ENCODE measurements at regions not wholly inside any gene's neighbourhood (a gene's known extent, or its start where the extent isn't known, plus 50 kb on each side); places are given as distances from the start of the nearest gene placed in this dataset.

DNA sequence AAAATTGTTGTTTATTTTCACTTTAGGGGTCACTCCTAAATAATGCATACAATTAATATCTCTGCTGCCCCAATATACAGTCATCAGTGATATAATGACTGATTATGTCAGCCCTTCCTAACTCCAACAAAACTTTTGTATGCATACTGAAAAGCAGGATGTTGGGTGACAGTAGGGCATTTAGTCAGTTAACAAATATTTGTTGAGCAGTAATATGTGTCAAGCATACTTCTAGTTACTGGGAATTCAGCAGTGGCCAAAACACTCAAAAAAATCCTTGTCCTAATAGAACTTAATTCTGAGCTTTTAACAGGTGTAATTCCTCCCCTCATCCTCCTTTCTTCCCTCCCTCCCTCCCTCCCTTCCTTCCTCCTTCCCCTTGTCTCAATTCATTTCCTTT is 560.7 kb upstream of the KLHL1 start:
- DNase-seq (ENCODE audit: insufficient read length) (no peak), FAIRE-seq (no peak)
- no peak for TF ChIP-seq POLR2AphosphoS5 (IDR thresholded peaks at IDR 0.05; ENCODE audit: low read depth, low read length)

DNA sequence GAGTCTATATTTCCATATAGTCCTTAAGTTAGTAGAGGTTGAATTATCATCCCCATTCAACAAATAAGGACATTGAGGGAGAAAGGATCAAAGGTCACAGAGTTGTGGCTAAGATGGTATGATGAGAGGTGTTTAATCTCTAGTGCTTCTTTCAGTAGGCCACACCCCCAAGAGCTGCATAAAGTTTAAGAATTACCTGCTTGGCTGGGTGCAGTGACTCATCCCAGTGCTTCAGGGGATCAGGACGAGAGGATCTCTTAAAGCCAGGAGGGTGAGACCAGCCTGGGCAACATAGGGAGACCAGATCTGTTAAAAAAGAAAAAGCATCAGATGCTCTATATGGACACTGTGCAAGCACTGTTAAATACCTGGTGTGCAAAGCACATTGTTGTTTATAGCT is 560.0 kb upstream of the KLHL1 start:
- DNase-seq (ENCODE audit: insufficient read length) (no peak), FAIRE-seq (no peak)
- TF ChIP-seq POLR2AphosphoS5 (IDR thresholded peaks at IDR 0.05; ENCODE audit: low read depth, low read length) (no peak), TAF1 (IDR thresholded peaks at IDR 0.05; ENCODE audit: borderline replicate concordance, low read depth, low read length) (no peak), POLR2A (IDR thresholded peaks at IDR 0.05; ENCODE audit: low read depth, low read length) (no peak)

DNA sequence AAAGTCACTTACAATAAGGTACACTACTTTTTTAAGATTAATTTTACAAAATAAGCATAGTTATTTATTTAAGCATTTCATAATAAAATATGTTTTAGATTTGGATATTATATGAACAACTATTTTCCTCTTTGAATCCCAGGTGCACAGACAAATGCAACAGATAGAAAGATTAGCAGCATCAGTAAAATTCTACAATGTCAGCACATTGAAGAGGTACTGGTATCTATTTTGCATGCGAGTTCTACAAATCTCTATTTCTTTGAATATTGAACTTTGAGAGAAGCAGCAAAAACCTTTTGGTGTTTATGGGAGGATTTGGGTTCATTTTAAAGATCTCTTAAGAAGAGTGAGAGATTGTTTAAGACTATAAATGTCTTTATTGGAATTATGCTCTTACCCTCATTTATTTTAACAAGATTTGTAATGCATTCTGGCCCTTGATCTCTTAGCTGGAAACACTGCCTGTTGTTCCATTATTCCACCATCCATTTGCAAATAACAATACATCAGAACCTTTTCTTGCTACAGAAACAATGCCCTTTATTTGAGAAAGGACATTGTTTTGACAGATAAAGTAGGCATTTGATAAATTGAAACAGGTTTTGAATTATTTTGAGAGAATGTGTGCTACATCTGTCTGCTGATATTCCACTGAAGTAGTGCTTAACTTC is 558.8 kb upstream of the KLHL1 start:
- DNase-seq (ENCODE audit: insufficient read length) (no peak), FAIRE-seq (no peak)
- TF ChIP-seq TAF1 (IDR thresholded peaks at IDR 0.05; ENCODE audit: borderline replicate concordance, low read depth, low read length): no peak
- TF ChIP-seq POLR2AphosphoS5 (IDR thresholded peaks at IDR 0.05; ENCODE audit: low read depth, low read length): no peak
- TF ChIP-seq POLR2A (IDR thresholded peaks at IDR 0.05; ENCODE audit: low read depth, low read length): no peak

DNA sequence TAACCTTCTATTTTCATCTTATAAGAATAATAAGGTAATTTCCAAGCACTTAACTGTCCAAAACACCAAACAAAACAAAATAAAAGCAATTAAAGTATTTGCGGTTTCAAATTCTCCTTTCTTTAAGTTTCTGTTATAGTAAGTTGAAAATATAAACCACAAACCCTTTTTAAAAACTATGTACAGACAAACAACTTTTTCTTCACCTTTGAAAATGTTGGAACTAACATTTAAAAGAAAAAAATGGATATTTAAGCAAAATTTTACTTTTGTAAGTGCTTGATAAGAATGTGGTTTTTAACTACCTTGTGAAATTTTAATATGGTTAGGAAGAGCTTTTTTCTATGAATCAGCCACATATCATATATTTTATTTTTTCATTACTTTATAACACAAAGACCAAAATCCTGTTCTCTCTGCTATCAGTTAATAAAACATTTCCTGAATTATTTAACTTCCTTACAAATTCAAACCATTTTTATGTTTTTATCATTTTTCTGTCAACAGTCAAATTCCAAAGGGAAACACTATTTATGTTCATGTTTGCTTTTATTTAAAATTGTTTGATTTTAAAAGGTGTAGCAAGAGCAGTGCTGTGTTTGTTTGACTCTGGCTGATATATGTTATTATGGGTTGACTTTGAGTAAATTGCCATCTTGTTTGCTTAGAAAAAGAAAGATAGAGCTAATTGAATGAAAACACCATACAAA is 554.1 kb upstream of the KLHL1 start:
- DNase-seq (ENCODE audit: insufficient read length): no peak
- no peak for FAIRE-seq
- TF ChIP-seq POLR2AphosphoS5 (IDR thresholded peaks at IDR 0.05; ENCODE audit: low read depth, low read length) (no peak), TAF1 (IDR thresholded peaks at IDR 0.05; ENCODE audit: borderline replicate concordance, low read depth, low read length) (no peak), POLR2A (IDR thresholded peaks at IDR 0.05; ENCODE audit: low read depth, low read length) (no peak)

DNA sequence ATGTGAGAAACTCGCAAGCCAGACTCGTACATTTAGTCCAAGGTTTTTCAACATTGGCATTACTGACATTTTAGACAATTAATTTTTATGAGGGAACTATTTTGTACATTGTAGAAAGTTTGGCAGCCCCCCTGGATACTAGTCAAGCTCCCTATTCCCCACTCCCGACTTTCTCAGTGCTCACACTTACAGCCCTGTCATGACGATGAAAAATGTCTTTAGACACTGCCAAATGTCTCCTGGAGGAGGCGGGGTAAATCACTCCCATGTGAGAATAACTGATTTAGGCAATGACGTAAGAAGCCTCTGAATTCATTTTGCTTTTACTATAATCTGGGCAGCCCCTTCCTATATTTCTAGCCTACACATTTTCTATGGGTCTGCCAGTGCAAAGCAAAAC is 535.8 kb upstream of the KLHL1 start:
- TF ChIP-seq TAF1 (IDR thresholded peaks at IDR 0.05; ENCODE audit: borderline replicate concordance, low read depth, low read length): no peak
- no peak for TF ChIP-seq POLR2A (IDR thresholded peaks at IDR 0.05; ENCODE audit: low read depth, low read length)
- no peak for TF ChIP-seq POLR2AphosphoS5 (IDR thresholded peaks at IDR 0.05; ENCODE audit: low read depth, low read length)
- FAIRE-seq (no peak), DNase-seq (ENCODE audit: insufficient read length) (no peak)

DNA sequence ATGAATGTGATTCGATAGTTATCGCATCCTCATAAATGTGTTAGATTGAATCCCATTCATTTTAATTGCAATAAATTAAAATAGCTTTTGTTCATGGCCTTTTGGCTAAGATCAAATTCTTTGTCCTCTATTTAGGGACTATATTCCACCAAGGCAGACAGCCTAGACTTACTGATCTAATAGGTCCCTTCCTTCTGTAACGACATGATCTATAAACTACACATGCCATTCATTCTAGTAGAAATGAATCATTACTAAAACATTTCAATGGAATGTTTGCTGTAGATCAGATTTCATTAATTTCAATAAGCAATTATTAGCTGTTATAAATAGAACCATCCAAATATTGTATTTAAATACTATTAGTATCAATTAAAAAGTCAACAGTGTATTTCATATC is 526.6 kb upstream of the KLHL1 start:
- TF ChIP-seq POLR2AphosphoS5 (IDR thresholded peaks at IDR 0.05; ENCODE audit: low read depth, low read length) (no peak), TAF1 (IDR thresholded peaks at IDR 0.05; ENCODE audit: borderline replicate concordance, low read depth, low read length) (no peak), POLR2A (IDR thresholded peaks at IDR 0.05; ENCODE audit: low read depth, low read length) (no peak)
- DNase-seq (ENCODE audit: insufficient read length): no peak
- FAIRE-seq: no peak

DNA sequence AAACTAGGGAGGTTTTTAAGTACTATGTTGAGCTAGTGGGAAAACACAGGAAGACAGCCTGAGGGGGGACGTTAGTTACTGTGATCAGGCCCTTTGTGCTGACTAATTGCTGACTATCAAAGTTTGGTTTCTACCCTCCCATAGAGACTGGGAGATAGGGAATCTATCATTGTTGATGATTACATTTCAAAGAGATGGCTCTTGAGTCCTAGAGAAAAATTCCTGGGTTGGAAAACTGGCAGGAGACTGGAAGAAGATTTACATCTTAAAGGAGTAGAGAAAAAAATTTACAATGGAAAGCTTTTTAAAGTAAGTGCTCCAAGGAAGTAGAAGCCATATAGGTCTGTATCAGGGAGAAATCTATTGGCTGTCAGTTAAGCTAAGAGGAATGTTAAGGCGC is 522.0 kb upstream of the KLHL1 start:
- TF ChIP-seq POLR2AphosphoS5 (IDR thresholded peaks at IDR 0.05; ENCODE audit: low read depth, low read length) (no peak), POLR2A (IDR thresholded peaks at IDR 0.05; ENCODE audit: low read depth, low read length) (no peak), TAF1 (IDR thresholded peaks at IDR 0.05; ENCODE audit: borderline replicate concordance, low read depth, low read length) (no peak)
- no peak for FAIRE-seq

DNA sequence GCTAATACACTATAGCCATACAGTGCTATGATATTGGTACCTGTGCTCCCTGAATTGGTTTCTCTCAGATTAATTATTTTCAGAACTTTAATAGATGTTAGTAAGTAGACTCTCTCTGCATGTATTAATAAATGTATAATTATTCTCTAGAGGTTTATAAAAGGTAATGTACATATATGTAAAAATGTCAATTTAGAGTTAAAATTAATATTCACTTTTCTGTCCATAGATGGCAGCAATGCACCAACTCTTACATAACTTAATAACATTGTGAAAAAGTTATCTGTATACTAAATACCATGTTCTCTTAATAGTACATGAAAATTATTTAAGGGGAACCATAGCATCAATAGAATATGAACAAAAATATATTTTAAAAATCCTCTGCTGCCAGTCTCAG is 515.0 kb upstream of the KLHL1 start:
- no peak for DNase-seq (ENCODE audit: insufficient read length)
- TF ChIP-seq POLR2AphosphoS5 (IDR thresholded peaks at IDR 0.05; ENCODE audit: low read depth, low read length): no peak
- TF ChIP-seq TAF1 (IDR thresholded peaks at IDR 0.05; ENCODE audit: borderline replicate concordance, low read depth, low read length): no peak
- no peak for TF ChIP-seq POLR2A (IDR thresholded peaks at IDR 0.05; ENCODE audit: low read depth, low read length)
- FAIRE-seq: no peak

More for the DNA sequence above, 522.0 kb upstream of the KLHL1 start:
- no peak for DNase-seq (ENCODE audit: insufficient read length)

DNA sequence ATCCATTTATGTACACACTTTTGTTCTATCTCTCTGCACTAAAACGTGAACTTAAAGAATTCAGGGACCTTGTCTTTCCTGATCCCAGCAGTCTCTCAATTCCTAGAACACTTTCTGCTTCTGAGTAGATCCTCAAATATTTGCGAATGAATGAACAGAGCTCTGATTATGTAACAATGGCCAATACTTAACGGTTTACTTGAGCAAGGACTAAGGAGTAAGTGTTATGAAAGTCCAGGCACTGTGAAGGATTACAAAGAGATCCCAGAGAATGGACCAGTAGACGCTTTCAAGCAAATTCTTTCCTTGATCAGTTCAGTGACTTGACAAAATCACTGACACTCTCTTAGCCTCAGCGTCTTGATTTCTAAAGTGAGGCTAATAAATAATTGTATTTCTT is 514.5 kb upstream of the KLHL1 start:
- DNase-seq (ENCODE audit: insufficient read length): no peak
- FAIRE-seq: no peak
- TF ChIP-seq POLR2A (IDR thresholded peaks at IDR 0.05; ENCODE audit: low read depth, low read length) (no peak), TAF1 (IDR thresholded peaks at IDR 0.05; ENCODE audit: borderline replicate concordance, low read depth, low read length) (no peak), POLR2AphosphoS5 (IDR thresholded peaks at IDR 0.05; ENCODE audit: low read depth, low read length) (no peak)

DNA sequence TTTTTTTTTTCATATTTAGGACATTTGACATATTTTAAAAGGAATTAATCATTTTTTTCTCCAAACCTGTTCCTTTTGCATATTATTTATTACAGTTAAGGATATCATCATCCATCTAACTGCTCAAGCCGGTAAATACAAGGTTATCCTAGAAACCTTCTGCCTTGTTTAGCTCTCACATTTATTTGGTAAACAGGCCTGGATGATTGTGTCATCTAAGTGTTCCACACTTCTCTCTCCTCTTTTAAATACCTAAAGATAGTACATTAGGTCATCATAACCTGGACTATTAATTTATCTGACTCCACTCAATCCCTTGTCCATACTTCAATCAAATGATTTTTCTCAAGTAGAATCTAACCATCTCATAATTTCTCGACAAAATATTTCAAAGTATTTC is 511.7 kb upstream of the KLHL1 start:
- FAIRE-seq (no peak), DNase-seq (ENCODE audit: insufficient read length) (no peak)
- TF ChIP-seq POLR2A (IDR thresholded peaks at IDR 0.05; ENCODE audit: low read depth, low read length): no peak
- no peak for TF ChIP-seq TAF1 (IDR thresholded peaks at IDR 0.05; ENCODE audit: borderline replicate concordance, low read depth, low read length)
- TF ChIP-seq POLR2AphosphoS5 (IDR thresholded peaks at IDR 0.05; ENCODE audit: low read depth, low read length): no peak

DNA sequence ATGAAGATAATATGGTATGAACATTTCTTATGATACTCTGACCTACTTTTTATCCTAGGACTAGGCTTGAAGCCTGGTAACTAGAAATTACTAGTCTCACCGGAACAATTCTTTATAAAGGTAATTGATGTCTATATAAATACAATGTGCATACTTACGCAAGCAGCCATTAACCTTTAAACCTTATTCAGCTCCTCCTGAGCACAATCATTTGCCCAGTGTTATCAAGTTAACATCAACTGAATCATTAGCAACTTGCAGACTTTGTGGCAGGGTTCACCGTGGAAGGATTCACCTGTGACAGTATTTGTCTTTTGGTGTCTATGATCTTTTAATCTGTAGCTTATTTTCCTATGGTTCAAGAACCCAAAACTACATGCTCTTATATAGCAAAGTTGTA is 508.6 kb upstream of the KLHL1 start:
- DNase-seq (ENCODE audit: insufficient read length): no peak
- FAIRE-seq: no peak
- no peak for TF ChIP-seq TAF1 (IDR thresholded peaks at IDR 0.05; ENCODE audit: borderline replicate concordance, low read depth, low read length)

DNA sequence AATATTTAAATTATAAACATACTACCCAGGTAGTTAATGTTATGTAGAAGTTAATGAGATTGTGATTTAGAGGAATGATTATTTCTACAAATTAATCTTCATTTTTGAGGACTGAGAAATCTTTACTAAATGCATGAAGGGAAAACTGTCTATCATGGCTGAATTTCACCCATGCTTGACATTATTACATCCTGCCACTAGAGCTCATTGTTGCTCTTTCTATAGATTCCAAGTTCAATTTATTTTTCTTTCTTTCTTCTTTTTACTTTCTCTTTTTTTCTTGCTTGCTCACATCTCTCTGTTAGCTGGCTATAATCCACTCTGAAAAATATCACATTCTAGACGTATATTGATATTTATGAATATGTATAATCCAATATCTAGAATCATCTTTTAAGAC is 505.0 kb upstream of the KLHL1 start:
- FAIRE-seq (no peak), DNase-seq (ENCODE audit: insufficient read length) (no peak)
- TF ChIP-seq TAF1 (IDR thresholded peaks at IDR 0.05; ENCODE audit: borderline replicate concordance, low read depth, low read length) (no peak), POLR2AphosphoS5 (IDR thresholded peaks at IDR 0.05; ENCODE audit: low read depth, low read length) (no peak), POLR2A (IDR thresholded peaks at IDR 0.05; ENCODE audit: low read depth, low read length) (no peak)
